PC-3 (cell line): ENCODE measurements at regions not wholly inside any gene's neighbourhood (a gene's known extent, or its start where the extent isn't known, plus 50 kb on each side); places are given as distances from the start of the nearest gene placed in this dataset.

Experiments used
- CTCF ChIP-seq: fragments of 300-600 bp; sonication (generic); conservative IDR thresholded peaks from 2 replicates; pipeline ENCODE4 v1.5.1; 2017; ENCODE audit warnings: antibody characterized with exemption, low read depth, mild to moderate bottlenecking, low read length
- EZH2 ChIP-seq: fragments of 300-600 bp; sonication (generic); IDR thresholded peaks from one replicate; pipeline ENCODE4 v1.6.1; 2017; ENCODE audit warnings: antibody characterized with exemption, mild to moderate bottlenecking, low read length; ENCODE audit not compliant: unreplicated experiment
- EZH2phosphoT487 ChIP-seq: fragments of 300-600 bp; sonication (generic); IDR thresholded peaks from 2 replicates; pipeline ENCODE4 v1.6.1; 2018; ENCODE audit warnings: mild to moderate bottlenecking, antibody characterized with exemption, low read length, borderline replicate concordance

- TF ChIP-seq CTCF, result no peak
- TF ChIP-seq EZH2phosphoT487, result no peak
- no peak for TF ChIP-seq EZH2
Observed at GRCh38 chr7:16244469-16244868, 176.9 kb downstream of the CRPPA start.
